NOMO-1 treated with DMSO at 0.1 percent for 48 hours (cell line): ENCODE measurements at regions not wholly inside any gene's neighbourhood (a gene's known extent, or its start where the extent isn't known, plus 50 kb on each side); places are given as distances from the start of the nearest gene placed in this dataset.

ENCODE experiments used
- DNase-seq: peaks from one replicate; lab custom pipeline; 2025; ENCODE audit not compliant: unreplicated experiment; lab: John Stamatoyannopoulos, UW

GRCh38 chr6:11366183-11366933 lies 133.9 kb upstream of the NEDD9 start:
- DNase-seq = peak; percentile 15

DNA sequence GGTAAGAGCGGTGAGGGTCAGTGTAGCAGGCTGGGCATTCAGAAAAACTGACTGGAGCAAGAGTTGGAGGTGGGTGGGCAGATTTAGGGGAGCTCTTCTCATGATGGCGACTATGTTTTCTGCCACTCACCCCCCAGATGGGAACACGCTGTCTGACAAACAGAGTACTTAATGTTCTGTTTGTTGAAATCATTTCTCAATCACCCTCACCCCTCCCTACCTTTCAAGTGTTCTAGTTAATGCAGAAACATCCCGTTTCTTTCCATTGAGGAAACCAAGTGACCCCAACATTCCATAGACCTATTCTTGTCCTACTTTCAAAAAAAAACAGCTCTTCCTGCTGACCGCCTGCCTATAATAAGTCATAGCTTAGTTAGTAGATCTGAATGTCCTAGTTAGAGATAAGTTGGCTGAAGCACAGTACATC lies 132.5 kb upstream of the NEDD9 start:
- no peak for DNase-seq

GRCh38 chr6:11363881-11364576 lies 131.6 kb upstream of the NEDD9 start:
- no peak for DNase-seq

GRCh38 chr6:11362564-11362963 lies 130.1 kb upstream of the NEDD9 start:
- DNase-seq = no peak

- no peak for DNase-seq
Observed at GRCh38 chr6:11358904-11359830, 126.7 kb upstream of the NEDD9 start.

DNA sequence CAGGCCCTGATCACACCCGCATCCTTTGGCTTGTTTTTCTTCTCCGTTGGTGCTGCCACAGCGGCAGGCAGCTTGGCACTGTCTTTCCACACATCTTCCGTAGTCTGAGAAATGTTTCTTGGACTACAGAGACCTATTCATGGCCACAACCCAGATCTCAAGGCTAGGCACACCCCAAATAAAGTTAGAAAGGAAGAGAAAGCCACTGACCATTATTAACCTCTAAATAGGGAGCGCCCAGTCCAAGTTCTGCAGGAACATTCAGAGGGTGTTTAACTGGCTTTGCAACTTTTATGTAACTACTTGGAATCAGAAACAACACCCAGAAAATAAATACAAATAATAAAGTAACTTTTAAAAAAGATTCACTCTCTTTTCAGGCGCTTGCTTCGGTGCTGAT lies 124.8 kb upstream of the NEDD9 start:
- no peak for DNase-seq

DNA sequence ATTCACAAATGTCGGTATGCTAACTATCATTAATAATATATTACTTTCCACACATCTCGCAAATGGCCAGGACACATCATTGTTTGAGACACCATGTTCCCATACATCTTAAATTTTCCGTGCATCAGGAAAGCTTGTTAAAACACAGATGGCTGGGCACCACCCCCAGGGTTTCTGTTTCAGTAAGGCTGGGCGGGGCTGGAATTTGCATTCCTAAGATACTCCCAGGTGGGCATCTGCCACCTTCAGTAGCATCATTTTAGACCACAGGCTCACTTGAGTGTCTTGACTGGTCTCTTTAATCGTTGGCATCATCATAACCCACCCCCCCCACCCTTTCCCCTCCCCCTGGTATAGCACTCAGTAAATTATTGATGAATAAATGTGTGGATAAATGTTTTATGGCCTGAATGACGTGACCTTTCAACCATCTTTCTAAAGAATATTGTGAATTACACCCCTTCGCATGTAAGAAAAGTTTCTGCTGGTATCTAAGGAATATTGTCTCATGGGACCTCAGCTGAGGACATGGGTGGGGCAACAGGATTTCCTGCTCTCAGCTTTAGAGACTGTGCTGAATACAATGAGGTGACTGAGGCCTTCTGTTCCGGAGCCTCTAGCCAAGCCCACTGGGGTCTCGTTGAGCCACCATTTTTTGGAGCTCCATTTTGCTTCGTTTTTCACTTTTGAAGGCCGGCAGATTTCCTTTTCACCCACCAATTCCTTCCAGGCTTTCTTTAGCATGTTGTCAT lies 124.1 kb upstream of the NEDD9 start:
- DNase-seq = no peak

DNA sequence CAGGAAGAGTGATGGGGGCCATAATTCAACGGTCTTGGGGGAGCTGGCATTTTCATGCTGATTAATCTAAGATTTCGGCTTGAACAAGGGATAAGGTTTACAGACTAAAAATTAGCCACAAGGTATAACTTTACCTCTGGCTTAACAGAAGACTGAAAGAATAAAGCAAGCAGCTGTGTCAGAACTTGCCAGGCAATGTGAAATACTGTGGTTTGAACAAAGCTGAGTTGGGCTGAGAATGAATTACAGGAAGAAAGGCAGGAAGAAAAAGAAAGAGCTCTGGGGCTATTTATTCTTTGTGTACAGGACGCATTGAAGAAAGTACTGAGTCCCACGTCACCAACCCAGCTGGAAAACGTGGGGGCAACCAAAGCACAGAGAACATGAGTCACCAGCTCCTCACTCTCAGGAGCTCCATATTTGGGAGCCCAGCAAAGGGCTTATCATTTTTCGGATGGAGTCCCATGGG lies 121.5 kb upstream of the NEDD9 start:
- DNase-seq = no peak

- DNase-seq = peak; percentile 98
Observed at GRCh38 chr6:11350294-11350693, 117.8 kb upstream of the NEDD9 start.

DNA sequence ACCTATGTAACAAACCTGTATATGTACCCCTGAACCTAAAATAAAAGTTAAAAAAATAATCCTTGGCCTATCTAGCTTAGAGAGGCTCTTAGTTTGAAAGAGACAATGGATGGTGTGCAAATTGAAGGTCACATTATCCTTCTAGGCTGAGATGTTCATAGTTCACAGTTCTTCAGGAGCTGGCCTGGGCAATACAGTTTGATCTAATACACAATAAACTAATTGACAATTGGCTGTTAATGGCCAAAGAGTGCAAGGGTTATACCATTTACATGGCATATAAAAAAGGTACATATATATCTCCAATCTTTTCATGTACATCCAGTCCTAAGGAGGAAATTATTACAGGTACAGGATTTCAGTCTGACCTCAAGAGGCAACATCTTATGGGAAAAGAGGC lies 117.4 kb upstream of the NEDD9 start:
- DNase-seq = no peak

- DNase-seq = no peak
Observed at GRCh38 chr6:11346516-11346915, 114.0 kb upstream of the NEDD9 start.

DNA sequence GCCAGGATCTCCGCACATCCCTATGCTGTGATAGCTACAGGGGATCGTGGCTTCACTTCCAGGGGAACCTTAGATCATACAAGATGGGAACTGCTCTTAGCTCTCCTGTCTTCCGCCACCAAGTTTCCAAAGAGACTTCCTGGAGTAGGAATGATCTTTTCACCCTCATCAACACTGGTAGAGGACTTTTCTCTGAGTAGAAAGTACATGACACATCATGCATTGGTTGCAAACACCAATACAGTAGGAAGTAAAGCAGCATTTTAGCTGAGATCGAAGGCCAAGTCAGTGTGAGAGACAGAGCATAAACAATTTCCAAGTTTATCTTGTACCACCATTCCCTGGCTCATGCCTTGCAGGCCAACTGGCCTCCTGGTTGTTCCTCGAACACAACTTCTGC lies 113.1 kb upstream of the NEDD9 start:
- DNase-seq = no peak

DNA sequence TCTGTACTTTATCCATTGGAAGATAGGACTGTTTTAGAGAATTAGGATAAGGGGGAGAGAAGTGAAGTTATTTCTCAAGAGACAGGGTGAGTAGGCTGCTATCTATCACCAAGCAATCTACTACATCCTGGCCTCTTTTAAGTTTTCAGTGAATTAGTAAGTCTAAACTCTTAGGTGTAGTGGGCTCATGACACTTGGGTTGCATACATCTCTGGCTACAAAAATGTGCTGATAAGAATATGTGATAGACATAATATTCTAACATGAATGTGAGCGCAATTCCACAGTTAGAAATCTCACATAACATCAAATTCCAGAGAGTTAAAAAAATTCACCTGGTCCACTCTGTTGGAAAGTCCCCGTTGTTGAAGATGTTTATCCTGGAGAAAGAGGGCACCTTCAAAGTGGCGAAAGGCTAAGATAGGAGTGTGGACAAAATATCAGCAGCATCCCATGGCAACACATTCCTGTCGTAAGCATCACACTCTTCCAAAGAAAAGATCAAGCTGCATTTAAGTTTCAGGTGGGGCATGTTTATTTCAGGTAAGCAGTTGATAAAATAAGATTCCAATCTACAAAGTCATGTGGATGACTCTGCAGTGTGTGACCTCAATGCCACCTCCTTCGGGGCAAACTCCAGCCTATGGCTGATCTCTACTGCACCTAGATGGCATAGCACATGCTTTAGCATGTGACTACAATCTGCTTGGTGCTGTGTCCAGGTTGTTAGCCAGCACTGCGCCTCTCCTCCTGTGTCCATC lies 111.7 kb upstream of the NEDD9 start:
- DNase-seq = no peak

DNA sequence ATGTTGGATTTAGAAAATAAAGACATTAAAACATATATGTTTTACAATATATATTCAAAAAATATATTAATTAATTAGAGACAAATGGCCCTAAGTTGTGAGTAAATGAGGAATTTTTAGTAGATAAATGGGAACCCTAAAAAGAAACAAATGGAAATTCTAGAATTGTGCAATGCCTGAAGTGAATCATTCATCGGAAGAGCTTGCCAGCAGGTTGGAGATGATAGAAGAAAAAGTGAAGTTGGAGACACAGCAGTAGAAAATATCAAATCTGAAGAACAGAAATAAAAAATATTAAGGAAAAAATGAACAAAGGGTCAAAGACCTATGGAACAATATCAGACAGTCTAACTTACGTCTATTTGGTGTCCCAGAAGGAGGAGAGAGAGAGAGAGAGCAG lies 109.4 kb upstream of the NEDD9 start:
- peak; percentile 18 for DNase-seq

DNA sequence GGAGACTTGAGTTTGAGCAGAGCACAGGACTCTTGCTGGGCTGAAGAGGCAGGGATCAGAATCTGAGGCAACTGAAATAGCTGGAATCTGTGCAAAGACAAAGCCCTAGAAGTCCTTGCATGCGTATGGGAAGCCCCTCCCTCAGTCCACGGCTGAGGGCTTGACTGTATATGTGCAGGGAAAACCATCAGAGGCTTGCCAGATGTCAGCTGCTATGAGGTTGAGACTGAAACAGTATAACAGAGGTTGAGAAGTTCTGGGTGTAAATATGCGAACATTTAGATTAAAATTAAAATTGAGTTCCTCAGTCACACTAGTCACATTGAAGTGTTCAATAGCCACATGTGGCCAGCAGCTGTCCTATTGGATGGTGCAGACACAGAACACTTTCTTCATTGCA lies 108.8 kb upstream of the NEDD9 start:
- no peak for DNase-seq

DNA sequence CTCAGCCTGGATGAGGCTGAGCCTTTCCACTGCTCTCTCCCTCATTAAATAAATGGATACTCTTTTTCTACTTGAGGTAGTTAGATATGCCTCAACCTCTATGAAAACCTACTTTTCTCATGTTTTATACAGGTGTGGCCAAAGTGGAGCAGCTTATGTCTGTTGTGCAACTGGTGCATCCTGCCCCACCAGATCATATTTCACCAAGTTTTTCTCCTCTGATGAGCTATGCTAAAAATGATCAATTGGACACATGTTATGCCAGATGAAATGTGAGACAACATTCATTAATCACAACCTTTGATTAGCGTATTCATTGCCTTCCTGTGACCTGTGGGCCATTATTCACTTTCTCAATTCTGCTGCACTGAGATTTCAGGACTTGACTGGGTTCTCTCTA lies 106.9 kb upstream of the NEDD9 start:
- DNase-seq = no peak

GRCh38 chr6:11337306-11337705 lies 104.8 kb upstream of the NEDD9 start:
- DNase-seq = no peak

DNA sequence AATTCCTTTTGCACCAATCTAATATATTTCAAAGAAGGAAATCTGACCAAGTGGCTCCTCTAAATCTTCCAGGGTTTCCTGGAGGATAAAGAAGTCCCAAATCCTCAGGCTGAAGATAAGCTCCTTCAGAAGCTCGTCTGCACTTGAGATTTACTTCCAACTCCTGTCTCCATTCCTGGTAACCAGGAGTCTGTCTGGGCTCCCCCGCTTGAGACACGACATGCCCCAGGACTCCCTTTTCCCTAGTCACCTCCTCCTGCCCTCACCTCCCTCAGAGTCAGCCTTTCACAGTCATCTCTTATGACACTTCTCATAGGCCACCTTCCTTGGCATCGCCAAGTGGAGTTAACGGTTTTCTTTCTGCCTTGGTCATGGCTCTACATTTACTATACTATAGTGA lies 103.4 kb upstream of the NEDD9 start:
- DNase-seq = no peak

GRCh38 chr6:11333132-11333849 lies 100.8 kb upstream of the NEDD9 start:
- peak; percentile 13 for DNase-seq
